Left hindlimb (tissue), 1 donor: ENCODE measurements at regions not wholly inside any gene's neighbourhood (a gene's known extent, or its start where the extent isn't known, plus 50 kb on each side); places are given as distances from the start of the nearest gene placed in this dataset.
"Not testable (repeated sequence)": the region's sequence is repeated elsewhere in the genome, so short reads cannot be mapped to it uniquely, and the experiment has no call there.

Source experiments
- DNase-seq: peaks from one replicate; pipeline ENCODE4 v3.0.0-alpha.2; 2018

DNA sequence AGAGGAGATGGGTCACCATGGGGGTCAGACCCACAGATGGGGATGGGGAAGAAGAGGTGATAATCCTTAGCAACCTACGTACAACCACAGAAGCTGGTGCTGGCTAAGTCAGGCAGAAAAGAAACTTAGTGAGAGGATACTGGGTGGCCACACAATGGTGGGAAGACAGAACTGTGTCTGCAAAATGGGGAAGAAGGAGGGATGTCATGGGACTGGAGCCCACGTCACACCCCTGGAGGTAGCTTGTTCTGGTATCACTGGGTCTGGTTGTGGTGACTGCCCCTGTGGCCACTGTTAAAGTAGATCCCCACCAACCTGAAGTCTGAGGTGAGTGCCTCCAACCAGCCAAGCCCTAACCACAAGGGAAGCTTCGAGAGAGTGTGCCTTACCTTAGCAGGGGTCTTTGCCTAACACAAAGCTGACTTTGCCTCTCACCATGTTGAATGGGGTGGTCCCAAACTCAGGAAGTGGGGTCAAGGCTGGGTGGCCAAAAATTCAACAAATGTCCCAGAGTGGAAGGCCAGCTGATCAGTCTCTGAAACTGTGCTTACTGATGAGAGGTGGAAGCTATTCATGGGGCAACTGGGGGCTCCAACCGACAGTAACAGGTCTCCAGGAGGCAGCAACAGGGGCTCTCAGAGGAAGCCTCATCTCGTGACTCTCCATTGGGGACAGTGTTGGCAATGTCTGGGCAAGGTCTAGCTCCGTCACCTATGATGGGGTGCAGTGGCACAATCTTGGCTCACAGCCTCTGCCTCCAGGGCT is 64.8 kb upstream of the SLC1A4 start:
- DNase-seq: no peak

DNA sequence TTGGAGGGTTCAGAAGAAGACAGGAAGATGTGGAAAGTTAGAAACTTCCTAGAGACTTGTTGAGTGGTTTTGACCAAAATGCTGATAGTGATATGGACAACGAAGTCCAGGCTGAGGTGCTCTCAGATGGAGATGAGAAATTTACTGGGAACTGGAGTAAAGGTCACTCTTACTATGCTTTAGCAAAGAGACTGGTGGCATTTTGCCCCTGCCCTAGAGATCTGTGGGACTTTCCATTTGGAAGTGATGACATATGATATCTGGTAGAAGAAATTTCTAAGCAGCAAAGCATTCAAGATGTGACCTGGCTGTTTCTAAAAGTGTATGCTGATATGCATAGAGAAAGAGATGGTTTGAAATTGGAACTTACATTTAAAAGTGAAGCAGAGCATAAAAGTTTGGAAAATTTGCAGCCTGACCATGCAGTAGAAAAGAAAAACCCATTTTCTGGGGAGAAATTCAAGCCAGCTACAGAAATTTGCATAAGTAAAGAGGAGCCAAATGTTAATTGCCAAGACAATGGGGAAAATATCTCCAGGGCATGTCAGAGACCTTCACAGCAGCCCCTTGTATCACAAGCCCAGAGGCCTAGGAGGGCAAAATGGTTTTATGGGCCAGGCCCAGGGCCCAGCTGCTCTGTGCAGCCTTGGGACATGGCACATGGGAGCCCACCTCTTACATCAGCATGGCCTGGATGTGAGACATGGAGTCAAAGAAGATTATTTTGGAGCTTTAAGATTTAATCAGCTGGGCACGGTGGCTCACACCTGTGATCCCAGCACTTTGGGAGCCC is 63.1 kb upstream of the SLC1A4 start:
- DNase-seq: not testable (repeated sequence)

GRCh38 chr2:64928813-64929212 is 60.4 kb upstream of the SLC1A4 start:
- DNase-seq: no peak

GRCh38 chr2:64929333-64929732 is 59.9 kb upstream of the SLC1A4 start:
- DNase-seq: no peak

- no peak for DNase-seq
Measured at GRCh38 chr2:64930258-64930671, 58.9 kb upstream of the SLC1A4 start.

- DNase-seq: no peak
Measured at GRCh38 chr2:64931246-64932115, 57.7 kb upstream of the SLC1A4 start.

- DNase-seq: no peak
Measured at GRCh38 chr2:64932116-64932370, 57.2 kb upstream of the SLC1A4 start.

- no peak for DNase-seq
Measured at GRCh38 chr2:64932371-64933216, 56.6 kb upstream of the SLC1A4 start.

DNA sequence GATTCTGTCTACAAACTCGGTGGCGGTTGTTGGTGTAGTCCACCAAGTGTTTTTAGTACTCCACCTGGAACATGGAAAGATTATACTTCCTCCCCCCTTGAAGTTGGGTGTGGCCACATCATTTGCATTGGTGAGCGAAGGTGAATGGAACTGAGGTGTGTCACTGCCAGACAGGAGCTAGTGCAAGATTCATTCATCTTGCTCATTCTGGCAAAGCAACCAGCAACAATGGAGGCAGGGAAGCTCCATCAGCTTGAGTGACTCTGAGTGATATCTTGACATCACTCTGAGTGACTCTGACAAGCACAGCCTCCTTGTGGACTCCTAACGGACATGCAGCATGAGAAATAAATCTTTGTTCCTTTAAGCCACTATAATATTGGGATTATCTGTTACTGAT is 54.7 kb upstream of the SLC1A4 start:
- DNase-seq: no peak

- DNase-seq: no peak
Measured at GRCh38 chr2:64936809-64937208, 52.4 kb upstream of the SLC1A4 start.

- DNase-seq: not testable (repeated sequence)
Measured at GRCh38 chr2:64937314-64937686, 51.9 kb upstream of the SLC1A4 start.

GRCh38 chr2:64937687-64938491 is 51.3 kb upstream of the SLC1A4 start:
- no peak for DNase-seq

- DNase-seq: no peak
Measured at GRCh38 chr2:64938607-64939285, 50.5 kb upstream of the SLC1A4 start.

DNA sequence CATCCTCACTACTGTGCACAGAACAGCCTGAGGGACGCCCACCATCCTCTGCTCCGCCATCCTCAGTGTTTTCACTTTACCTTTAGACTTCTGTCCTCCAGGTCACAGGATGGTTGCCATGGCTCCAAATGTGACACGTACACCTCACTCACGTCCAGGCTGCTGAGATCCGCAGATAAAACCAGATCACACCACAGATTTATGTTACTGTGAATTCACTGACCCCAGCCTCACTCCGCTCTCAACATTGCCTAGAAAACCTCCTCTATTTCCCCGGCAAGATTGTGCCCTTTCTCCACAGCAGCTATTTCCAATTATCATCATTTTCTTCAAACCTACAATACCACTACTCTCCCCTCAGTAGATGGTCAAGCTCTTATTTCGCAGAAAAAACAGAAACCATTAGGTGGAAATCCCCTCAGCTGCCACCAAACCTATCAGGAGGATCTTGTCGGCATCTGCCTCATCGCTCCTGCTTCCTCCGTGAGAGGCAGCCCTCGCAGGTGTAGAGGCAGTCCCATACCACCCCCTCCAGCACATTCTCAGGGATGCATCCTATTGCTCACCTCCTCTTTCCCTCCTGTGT is 49.8 kb upstream of the SLC1A4 start:
- DNase-seq: no peak
